GM18505 (cell line): ENCODE measurements at regions not wholly inside any gene's neighbourhood (a gene's known extent, or its start where the extent isn't known, plus 50 kb on each side); places are given as distances from the start of the nearest gene placed in this dataset.
"Not testable (repeated sequence)": the region's sequence is repeated elsewhere in the genome, so short reads cannot be mapped to it uniquely, and the experiment has no call there.

Experiments used
- ATAC-seq: cut with Tn5 transposase; IDR thresholded peaks from one replicate; pipeline ENCODE4 v1.9.1; 2021; ENCODE audit not compliant: unreplicated experiment
- POLR2A ChIP-seq: IDR thresholded peaks from 4 replicates; pipeline ENCODE4 v1.6.1; 2011; ENCODE audit warnings: borderline replicate concordance; ENCODE audit not compliant: insufficient read depth, insufficient read length; ENCODE audit errors: extremely low read depth

DNA sequence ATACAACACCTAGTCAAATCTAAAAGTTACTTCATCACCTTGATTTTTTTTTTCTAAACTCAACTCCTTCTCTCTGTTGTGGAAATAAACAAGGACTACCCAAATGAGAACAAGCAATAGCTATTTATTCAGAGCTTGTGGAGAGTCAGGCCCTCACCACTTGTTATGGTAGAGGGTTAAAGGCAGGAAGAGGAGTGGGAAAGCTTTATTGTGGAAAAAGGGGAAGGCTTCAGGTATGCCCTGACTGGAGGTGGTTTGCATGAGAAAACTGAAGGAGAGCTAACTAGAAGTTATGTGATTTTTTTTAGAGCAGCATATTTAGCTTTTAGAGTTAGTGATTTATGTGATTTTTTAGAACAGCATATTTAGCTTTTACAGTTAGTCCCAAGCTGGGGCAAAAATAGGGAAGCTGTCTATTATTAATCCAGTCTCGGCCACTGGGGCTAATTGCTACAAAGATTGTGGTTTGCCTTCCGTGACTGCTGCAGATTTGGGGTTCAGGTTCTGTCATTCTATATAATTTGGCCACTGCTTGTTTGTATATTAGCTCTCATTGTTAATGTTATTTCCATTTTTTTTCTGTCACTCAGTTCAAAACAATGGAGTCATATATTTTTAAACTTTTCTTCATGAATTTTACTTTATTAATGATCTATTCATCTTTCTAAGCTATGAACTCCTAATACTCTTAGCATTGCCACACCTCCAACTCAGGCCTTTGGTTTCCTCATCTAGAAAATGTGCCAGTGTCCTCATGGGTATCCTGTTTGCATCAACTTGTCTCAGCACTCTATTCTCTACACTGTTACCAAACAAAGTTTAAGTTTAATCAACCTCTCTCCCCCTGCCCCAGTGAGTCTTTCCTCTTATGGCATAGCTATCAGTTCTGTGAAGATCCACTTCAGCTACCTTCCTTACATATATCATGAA is 713.0 kb downstream of the BRINP3 start:
- no peak for ATAC-seq
- TF ChIP-seq POLR2A: no peak

DNA sequence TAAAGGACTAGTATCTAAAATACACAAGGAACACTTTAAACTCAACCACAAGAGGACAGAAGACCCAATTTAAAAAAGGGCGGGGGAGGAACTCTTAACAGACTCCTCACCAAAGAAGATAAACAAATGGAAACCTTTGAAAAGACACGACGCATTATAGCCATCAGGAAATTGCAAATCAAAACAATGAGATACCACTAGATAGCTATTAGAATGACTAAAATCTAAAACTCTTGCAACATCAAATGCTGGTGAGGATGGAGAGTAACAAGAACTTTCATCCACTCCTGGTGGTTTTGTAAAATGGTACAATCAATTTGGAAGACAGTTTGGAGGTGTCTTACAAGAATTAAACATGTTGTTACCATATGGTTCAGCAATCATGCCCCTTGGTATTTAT is 708.2 kb downstream of the BRINP3 start:
- no peak for ATAC-seq
- TF ChIP-seq POLR2A: no peak

DNA sequence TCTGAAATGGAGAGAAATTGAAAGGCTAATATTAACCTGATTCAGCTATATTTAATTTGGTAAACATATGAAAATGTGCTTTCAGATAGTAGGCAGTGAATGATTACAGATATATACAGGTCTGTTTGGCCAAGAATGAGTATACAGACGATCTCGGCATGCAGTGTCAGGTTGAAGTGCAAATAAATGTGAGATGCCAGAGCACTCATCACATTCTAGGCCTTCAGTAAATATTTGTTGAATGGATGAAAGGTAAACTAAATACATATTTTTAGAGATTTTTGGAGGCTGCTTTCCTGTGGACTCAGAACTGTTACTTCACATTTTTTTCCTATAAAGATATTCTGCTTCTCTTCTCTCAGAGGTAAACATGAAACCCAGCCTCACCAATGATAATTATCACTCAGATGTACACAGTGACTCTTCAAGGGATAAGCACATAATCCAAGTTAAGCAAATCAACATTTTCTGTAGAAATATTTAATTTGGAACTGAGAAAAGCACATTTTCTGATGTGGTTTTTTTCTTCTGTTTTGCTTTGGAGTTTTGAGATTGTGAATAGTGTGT is 702.9 kb downstream of the BRINP3 start:
- ATAC-seq: no peak
- TF ChIP-seq POLR2A: no peak

DNA sequence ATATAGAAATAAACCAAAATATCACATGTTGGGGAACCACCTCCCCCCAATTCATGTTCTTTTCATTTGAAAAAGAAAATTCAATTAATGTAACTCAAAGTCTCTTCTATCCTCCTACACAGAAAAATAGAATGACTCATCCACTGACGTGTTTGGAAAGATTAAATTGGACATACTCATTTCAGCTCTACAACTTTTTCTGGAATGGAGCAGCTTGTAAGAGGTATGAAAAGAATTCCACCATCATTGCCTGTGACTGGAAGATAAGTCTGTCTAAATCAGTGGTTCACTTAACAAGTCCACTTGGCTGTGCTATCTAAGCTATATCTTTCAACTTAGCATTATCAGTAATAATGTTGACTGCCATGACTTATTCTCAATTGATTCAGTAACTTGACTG is 702.3 kb downstream of the BRINP3 start:
- TF ChIP-seq POLR2A: no peak

DNA sequence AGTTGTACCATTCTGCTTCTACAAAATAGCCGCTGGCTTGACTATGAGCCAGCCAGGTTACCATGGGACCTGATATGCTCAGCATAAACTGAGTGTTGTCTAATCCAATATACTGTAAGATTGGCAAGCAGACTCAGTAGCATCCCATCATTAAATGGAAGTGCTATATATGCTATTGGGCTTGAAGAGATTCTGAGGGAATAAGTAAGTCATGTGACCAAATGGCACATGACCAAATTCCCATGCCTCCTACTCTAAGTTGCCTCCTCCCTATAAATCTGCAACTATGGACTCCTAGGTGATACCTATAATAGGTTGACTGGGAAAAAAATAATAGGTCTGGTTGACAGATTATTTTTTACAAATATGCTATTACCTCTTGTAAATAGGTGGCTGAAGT is 698.6 kb downstream of the BRINP3 start:
- TF ChIP-seq POLR2A: no peak
- no peak for ATAC-seq

More for the DNA sequence above, 702.3 kb downstream of the BRINP3 start:
- no peak for ATAC-seq

DNA sequence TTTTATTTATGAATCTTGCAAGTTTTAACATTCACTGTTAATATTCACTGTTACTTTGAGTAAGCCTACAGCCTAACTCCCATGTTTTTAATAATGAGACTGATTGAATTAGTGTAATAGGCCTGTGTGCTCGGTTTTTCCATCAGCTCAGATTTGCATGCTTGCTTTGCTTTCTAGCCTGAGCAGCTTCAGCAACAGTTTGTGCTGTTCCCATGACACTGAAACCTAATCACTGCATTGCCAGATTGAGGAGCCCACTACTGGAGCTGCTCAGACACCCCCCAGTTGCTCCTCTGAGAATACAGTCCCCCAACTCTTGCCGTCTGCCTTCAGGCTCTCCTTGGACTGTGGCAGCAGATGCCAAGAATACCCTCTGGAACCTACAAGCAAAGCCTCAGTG is 695.4 kb downstream of the BRINP3 start:
- ATAC-seq: no peak
- no peak for TF ChIP-seq POLR2A

DNA sequence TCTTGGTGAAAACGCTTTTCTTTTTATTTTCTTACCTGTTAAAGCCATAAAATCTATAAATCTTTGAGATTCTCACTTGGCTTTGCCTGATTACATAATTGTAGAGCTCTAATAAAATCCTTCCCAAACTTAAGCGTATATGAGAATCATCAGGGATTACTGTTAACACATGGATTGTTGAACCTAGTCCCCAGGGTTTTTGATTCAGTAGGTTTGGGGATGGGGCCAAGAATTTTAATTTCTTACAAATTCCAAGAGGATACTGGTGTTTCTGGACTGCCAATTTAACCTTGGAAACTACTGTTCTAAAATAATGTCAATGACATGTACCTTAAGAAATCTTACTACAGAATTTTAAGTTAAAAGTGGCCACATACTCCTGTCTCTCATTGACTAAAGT is 694.2 kb downstream of the BRINP3 start:
- TF ChIP-seq POLR2A: no peak
- ATAC-seq: no peak

DNA sequence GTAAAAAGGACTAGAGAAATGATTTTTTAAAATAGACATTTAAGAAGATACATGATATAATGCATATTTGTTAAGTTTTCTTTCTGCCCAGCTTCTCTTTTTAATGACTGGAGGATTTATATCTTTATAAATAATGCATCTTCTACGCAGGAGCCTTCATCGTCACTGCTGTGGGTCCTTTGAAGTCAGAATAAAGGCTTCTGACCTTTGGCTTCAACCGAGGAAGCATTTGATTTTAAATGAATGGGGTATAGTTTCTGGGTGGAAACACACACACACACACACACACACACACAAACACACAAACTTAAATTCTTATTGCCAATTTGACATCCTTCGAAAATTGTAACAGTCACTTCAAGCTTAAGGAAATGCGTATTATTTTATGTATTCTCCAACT is 690.9 kb downstream of the BRINP3 start:
- no peak for ATAC-seq
- TF ChIP-seq POLR2A: no peak

DNA sequence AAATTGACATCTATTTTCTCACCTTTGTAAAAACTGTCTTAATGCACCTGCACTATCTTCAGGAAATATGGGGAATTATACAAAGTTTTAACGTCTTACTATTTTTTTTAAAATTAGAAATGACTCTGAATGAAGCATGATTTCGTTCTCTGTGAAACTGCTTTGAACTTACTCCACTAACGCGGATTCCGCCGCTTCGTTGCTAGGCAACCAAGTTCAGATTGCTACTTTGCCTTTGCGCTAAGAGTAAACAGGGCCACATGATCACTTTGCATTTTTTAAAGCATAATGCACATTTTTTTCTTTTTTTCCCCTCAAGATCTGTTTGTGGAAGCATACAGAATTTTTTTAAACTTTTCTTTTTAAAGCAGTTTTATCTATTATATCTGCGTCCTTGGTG is 690.5 kb downstream of the BRINP3 start:
- no peak for TF ChIP-seq POLR2A
- ATAC-seq: no peak

DNA sequence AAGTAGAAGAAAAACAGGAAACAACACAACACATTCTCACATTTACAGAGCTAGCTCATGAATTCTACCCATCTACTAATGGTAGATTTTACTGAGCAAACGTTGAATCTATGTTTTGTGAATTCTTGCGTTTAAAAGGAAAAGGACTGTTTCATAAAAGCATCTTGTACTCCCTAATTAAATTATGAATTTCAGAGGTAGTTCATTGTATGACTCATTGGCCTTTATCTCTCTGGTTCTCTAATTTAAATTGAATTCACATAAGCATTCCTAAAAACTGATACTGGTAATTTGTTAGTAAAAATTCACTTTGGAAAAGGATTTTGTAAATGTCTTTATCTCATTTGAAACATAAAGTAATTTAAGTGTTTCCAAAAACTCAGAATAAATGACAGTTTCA is 687.3 kb downstream of the BRINP3 start:
- no peak for ATAC-seq
- TF ChIP-seq POLR2A: no peak

DNA sequence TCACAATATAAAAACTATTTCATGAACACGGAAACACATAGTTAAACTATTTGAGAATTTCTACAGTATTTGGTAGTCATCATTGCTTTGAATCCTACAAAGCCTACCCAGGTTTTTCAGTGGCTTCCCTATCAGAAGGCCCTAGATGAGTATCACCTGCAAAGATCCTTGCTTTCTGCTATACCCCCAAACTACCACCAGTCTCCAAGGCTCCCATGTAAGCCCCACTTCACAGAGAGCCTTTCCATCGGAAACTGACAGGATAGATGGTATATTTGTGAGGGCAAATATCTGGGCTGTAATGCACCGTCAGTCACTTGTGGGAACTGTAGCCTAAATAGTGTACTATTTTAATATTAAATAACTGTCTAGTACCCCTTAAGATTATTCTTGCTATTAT is 674.3 kb downstream of the BRINP3 start:
- no peak for ATAC-seq

DNA sequence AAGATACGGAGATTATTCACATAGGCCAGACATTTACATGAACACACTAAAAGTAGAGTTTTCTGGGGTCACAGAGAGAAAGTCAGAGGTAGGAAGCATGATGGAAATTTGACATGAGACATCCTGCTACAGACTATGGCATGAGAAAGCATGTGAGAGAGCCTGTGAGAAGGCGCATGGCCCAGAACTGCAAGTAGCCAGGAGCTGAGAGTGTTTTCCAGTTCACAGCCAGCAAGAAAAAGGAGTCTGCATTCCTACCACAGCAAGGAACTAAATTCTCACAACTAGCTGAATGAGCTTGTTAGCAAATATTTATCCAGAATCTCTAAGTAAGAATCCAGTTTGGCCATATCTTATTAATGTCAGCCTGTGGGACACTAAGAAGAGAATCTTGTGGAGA is 673.3 kb downstream of the BRINP3 start:
- no peak for TF ChIP-seq POLR2A
- no peak for ATAC-seq

More for the DNA sequence above, 674.3 kb downstream of the BRINP3 start:
- no peak for TF ChIP-seq POLR2A

DNA sequence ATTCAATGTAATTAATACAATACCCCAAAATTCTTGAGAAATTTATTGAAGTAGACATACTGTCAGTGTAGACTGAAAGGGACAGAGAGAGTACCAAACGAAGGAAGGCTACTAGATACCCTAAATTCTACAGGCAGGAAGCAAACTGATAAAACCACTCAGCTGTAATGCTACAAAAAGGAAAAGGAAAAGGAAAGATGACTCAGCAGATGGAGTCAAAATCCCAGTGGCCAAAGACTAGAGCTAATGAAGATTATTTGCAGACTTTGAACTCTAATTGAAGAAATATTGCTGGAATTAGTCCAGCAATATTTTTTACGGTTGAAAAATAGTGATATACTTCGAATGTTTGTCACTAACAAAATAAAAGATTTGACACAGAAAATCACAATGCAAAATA is 671.9 kb downstream of the BRINP3 start:
- no peak for ATAC-seq
- TF ChIP-seq POLR2A: no peak

DNA sequence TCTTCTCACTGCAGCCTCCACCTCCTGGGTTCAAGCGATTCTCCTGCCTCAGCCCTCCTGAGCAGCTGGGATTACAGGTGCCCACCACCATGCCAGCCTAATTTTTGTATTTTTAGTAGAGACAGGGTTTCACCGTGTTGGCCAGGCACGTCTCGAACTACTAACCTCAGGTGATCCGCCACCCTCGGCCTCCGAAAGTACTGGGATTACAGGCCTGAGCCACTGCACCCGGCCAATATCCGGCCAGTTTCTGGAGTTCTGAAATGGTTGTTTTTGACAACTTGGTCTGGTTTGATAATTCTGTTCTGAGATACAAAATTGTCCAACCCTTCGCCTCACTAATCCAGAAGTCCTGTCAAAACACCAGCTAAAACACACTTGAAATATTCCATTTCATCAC is 667.0 kb downstream of the BRINP3 start:
- not testable (repeated sequence) for ATAC-seq
